ENCODE measurements at regions not wholly inside any gene's neighbourhood (a gene's known extent, or its start where the extent isn't known, plus 50 kb on each side); places are given as distances from the start of the nearest gene placed in this dataset.
"Not testable (repeated sequence)": the region's sequence is repeated elsewhere in the genome, so short reads cannot be mapped to it uniquely, and the experiment has no call there.

GRCh38 chr6:137581019-137581707 is 87.0 kb upstream of the OLIG3 start:
- Histone ChIP-seq H3K27me3 (ENCODE audit: insufficient read depth) (no peaks in the 10 kb centered on the region), H3K4me1 (ENCODE audit: control insufficient read depth in 1 of 2, insufficient read depth in 2 of 2, low read depth in 1 of 2, low read length in 1 of 2) (no peaks in the 10 kb centered on the region), H3K9ac (no peak overlapping the region), H3K4me3 (ENCODE audit: low read depth in 2 of 2, low read length in 1 of 2) (no peak overlapping the region), H2AFZ (ENCODE audit: low read depth) (no peak overlapping the region), H3K36me3 (replicated peaks in 1 of 2; ENCODE audit: control insufficient read depth in 1 of 2, insufficient read depth in 2 of 2, low read length in 1 of 2) (no peaks in the 10 kb centered on the region), H4K20me1 (ENCODE audit: insufficient read depth) (no peaks in the 10 kb centered on the region), H3K79me2 (ENCODE audit: insufficient read depth) (no peaks in the 10 kb centered on the region), H3F3A (replicated peaks; ENCODE audit: insufficient read depth) (no peaks in the 10 kb centered on the region), H3K27ac (ENCODE audit: low read depth in 2 of 2, low read length in 1 of 2) (no peak overlapping the region), H3K4me2 (no peak overlapping the region), H3K9me3 (no peaks in the 10 kb centered on the region), H3K9me2 (no peaks in the 10 kb centered on the region)
- 8% methylated on average over 3 of the region's 3 CpGs for WGBS (ENCODE audit: low lambda C conversion rate)
- no peak for TF ChIP-seq PBX3 (IDR thresholded peaks at IDR 0.05)
- TF ChIP-seq SMC3 (IDR thresholded peaks at IDR 0.05; ENCODE audit: low read depth, low read length), result no peak
- TF ChIP-seq RCOR1 (IDR thresholded peaks at IDR 0.05; ENCODE audit: low read length), result no peak
- no peak for TF ChIP-seq TAF1 (IDR thresholded peaks at IDR 0.05; ENCODE audit: borderline replicate concordance, low read depth, low read length)
- TF ChIP-seq USF2 (IDR thresholded peaks at IDR 0.05; ENCODE audit: borderline replicate concordance, low read depth, low read length), result no peak
- no peak for TF ChIP-seq EP300 (IDR thresholded peaks at IDR 0.05; ENCODE audit: borderline replicate concordance in 1 of 2, low read depth in 1 of 2, low read length in 1 of 2)
- TF ChIP-seq RXRA (IDR thresholded peaks at IDR 0.05; ENCODE audit: borderline replicate concordance, low read depth), result no peak
- TF ChIP-seq EZH2phosphoT487 (IDR thresholded peaks at IDR 0.05; ENCODE audit: borderline replicate concordance, low read depth), result no peak
- TF ChIP-seq REST (IDR thresholded peaks at IDR 0.05; ENCODE audit: low read depth, low read length), result no peak
- TF ChIP-seq FOXJ3 (CRISPR knock-in tag; IDR thresholded peaks at IDR 0.05), result no peak
- no peak for TF ChIP-seq ZBTB33 (IDR thresholded peaks at IDR 0.05; ENCODE audit: borderline replicate concordance, low read depth)
- TF ChIP-seq POLR2AphosphoS5 (IDR thresholded peaks at IDR 0.05; ENCODE audit: low read depth, low read length), result no peak
- no peak for TF ChIP-seq TEAD4 (IDR thresholded peaks at IDR 0.05; ENCODE audit: borderline replicate concordance, insufficient read depth)
- no peak for DNase-seq
- POLR2A ChIA-PET, result no interaction called here
- CTCF ChIA-PET, result interaction anchor here (0.6 to 0.8 kb wide), 2 partner anchors 9 to 840 kb away, joined by 3 read pairs; no protein-coding TSS in a partner anchor

GRCh38 chr6:137583519-137583918 is 89.3 kb upstream of the OLIG3 start:
- H3K79me2 ChIP-seq (ENCODE audit: insufficient read depth); H3K4me3 ChIP-seq (ENCODE audit: low read depth in 2 of 2, low read length in 1 of 2); H3K27me3 ChIP-seq (ENCODE audit: insufficient read depth); H3K36me3 ChIP-seq (replicated peaks in 1 of 2; ENCODE audit: control insufficient read depth in 1 of 2, insufficient read depth in 2 of 2, low read length in 1 of 2); H3F3A ChIP-seq (replicated peaks; ENCODE audit: insufficient read depth); H3K4me2 ChIP-seq; DNase-seq; H3K27ac ChIP-seq (ENCODE audit: low read depth in 2 of 2, low read length in 1 of 2); H3K9me3 ChIP-seq; POLR2A ChIA-PET; H3K9me2 ChIP-seq; H3K9ac ChIP-seq; H3K4me1 ChIP-seq (ENCODE audit: control insufficient read depth in 1 of 2, insufficient read depth in 2 of 2, low read depth in 1 of 2, low read length in 1 of 2); H2AFZ ChIP-seq (ENCODE audit: low read depth); H4K20me1 ChIP-seq (ENCODE audit: insufficient read depth): not testable (repeated sequence)
- WGBS (ENCODE audit: low lambda C conversion rate), result under 1% methylated on average over 6 of the region's 6 CpGs
- CTCF ChIA-PET, result interaction anchor here (1.7 kb wide), 1 partner anchor 58 kb away, joined by 6 read pairs; no protein-coding TSS in a partner anchor

Measured in SK-N-SH (cell line).